ENCODE measurements at regions not wholly inside any gene's neighbourhood (a gene's known extent, or its start where the extent isn't known, plus 50 kb on each side); places are given as distances from the start of the nearest gene placed in this dataset.

DNA sequence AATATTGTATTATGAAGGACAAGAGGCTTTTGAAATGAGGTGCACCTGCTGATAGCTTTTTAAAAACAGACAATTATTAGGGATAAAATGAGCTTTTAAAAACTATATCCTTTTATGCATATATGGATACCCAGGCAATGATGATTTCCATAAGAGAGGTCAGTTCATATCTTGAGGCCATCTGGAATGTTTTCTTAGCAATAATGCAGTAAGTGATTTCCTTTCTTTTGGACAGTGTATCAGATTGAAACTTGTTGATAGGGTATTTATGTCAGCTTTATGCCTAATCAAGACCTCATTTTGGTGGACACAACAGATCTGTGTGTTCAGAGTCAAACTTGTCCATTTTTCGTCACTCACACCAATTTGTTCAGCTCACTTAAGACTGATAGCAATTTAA is 413.5 kb upstream of the WWC1 start:
- ATAC-seq (no peak), DNase-seq (no peak)
- H3K27me3 Mint-ChIP-seq: no peaks in the 10 kb centered on the region
- POLR2A ChIA-PET: no interaction called here
- H3K4me1 Mint-ChIP-seq (ENCODE audit: low read depth): no peaks in the 10 kb centered on the region
- H3K9me3 Mint-ChIP-seq: peaks cover 12% of the 10 kb centered on the region
- no peak overlapping the region for H3K27ac Mint-ChIP-seq
- no peaks in the 10 kb centered on the region for H3K36me3 Mint-ChIP-seq (ENCODE audit: low read depth)
- H3K4me3 Mint-ChIP-seq: no peak overlapping the region
- intact Hi-C loops (cut with micrococcal nuclease): no loop called here
- TF ChIP-seq, protein P1, sequence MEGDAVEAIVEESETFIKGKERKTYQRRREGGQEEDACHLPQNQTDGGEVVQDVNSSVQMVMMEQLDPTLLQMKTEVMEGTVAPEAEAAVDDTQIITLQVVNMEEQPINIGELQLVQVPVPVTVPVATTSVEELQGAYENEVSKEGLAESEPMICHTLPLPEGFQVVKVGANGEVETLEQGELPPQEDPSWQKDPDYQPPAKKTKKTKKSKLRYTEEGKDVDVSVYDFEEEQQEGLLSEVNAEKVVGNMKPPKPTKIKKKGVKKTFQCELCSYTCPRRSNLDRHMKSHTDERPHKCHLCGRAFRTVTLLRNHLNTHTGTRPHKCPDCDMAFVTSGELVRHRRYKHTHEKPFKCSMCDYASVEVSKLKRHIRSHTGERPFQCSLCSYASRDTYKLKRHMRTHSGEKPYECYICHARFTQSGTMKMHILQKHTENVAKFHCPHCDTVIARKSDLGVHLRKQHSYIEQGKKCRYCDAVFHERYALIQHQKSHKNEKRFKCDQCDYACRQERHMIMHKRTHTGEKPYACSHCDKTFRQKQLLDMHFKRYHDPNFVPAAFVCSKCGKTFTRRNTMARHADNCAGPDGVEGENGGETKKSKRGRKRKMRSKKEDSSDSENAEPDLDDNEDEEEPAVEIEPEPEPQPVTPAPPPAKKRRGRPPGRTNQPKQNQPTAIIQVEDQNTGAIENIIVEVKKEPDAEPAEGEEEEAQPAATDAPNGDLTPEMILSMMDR (IDR thresholded peaks at IDR 0.05): no peak
- CTCF ChIA-PET: no interaction called here

DNA sequence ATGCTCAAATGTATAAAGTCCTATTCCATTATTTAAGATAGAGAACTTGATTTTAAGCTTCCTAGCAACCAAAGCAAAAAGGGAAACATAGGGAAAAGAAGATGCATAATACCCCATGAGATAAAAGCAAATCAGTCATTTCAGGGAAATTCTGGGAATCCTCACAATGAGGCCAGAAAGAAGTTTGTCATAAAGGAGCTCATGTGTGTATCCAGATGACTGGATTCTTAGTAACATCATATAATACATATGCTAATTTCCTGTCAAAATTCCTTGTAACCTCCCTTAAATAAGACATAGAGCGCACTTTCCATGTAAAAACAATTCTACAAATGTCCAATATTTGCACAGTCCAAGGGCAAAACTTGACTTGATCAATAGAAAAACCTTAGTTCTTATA is 411.0 kb upstream of the WWC1 start:
- Mint-ChIP-seq H3K4me3 (no peak overlapping the region), H3K27me3 (no peaks in the 10 kb centered on the region), H3K9me3 (peaks cover 4% of the 10 kb centered on the region), H3K27ac (no peak overlapping the region), H3K4me1 (ENCODE audit: low read depth) (no peaks in the 10 kb centered on the region), H3K36me3 (ENCODE audit: low read depth) (no peaks in the 10 kb centered on the region)
- TF ChIP-seq, protein P1 (IDR thresholded peaks at IDR 0.05): no peak
- ATAC-seq (no peak), DNase-seq (no peak)
- POLR2A ChIA-PET: interaction anchor here (0.6 kb wide), 1 partner anchor 24 kb away, joined by 3 read pairs; no protein-coding TSS in a partner anchor
- intact Hi-C loops (cut with micrococcal nuclease): no loop called here
- CTCF ChIA-PET: no interaction called here

DNA sequence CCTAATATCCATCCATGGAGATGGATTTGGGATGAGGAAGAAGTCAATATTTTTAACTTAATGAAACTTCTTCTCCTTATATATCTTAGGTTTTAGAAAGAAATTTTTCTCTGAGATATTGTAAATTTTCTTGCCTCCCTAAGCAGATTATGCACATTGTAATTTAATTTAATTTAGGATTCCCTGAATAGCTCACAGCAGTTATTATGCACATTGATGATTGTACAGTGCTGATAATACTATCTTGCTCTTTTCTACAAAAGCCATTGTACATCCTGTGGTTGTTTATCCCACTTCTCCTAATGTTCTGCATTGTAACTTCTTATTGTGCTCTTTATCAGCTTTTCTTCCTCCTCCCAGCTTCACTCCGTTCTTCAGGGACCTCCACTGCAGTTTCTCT is 410.4 kb upstream of the WWC1 start:
- Mint-ChIP-seq H3K36me3 (ENCODE audit: low read depth) (no peaks in the 10 kb centered on the region), H3K4me1 (ENCODE audit: low read depth) (no peaks in the 10 kb centered on the region), H3K27me3 (no peaks in the 10 kb centered on the region), H3K9me3 (peaks cover 3% of the 10 kb centered on the region), H3K27ac (no peak overlapping the region), H3K4me3 (no peak overlapping the region)
- DNase-seq (no peak), ATAC-seq (no peak)
- ChIA-PET CTCF (no interaction called here), POLR2A (no interaction called here)
- intact Hi-C loops (cut with micrococcal nuclease): no loop called here
- TF ChIP-seq, protein P1 (IDR thresholded peaks at IDR 0.05): no peak

DNA sequence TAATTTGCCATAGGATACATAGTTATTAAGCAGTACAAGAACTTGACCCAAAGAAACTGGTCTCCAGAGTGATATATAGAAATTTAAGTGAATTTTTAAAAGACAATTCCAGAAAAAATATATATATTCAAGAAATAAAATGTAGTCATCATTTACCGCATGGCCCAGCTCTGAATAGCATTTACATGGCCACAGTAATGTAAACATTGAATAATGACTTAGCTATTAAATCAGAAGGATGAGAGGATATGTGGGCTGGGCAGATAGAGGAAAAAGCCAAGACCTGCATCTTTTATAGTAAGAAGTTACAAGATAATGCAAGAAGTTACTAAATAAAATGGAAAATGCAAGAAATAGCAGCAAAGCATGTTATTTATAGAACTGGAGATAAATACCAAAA is 405.2 kb upstream of the WWC1 start:
- TF ChIP-seq, protein P1 (IDR thresholded peaks at IDR 0.05): no peak
- H3K9me3 Mint-ChIP-seq: peaks cover 2% of the 10 kb centered on the region
- intact Hi-C loops (cut with micrococcal nuclease): no loop called here
- H3K4me1 Mint-ChIP-seq (ENCODE audit: low read depth): no peaks in the 10 kb centered on the region
- H3K27ac Mint-ChIP-seq: no peak overlapping the region
- ATAC-seq (no peak), DNase-seq (no peak)
- H3K36me3 Mint-ChIP-seq (ENCODE audit: low read depth): no peaks in the 10 kb centered on the region
- H3K27me3 Mint-ChIP-seq: no peaks in the 10 kb centered on the region
- H3K4me3 Mint-ChIP-seq: no peak overlapping the region
- POLR2A ChIA-PET: no interaction called here
- CTCF ChIA-PET: no interaction called here

DNA sequence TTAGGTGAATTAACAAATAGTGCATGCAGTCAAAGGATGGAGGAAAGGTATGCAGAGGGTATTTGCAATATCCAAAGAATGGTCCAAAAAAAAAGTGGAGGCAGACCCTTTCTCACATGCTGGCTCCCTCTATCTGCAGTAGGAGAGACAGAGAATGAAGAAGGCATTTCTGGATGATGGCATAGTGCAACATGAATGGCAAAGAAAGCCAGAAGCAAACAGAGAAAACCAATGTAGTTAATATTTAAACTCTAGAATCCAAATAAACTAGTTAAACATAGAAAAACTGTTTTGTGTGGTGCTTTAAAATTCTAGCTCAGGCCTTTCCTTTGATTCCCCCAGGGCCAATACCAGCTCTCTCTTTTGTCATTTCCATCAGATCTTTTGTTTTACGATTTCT is 403.1 kb upstream of the WWC1 start:
- TF ChIP-seq, protein P1 (IDR thresholded peaks at IDR 0.05): no peak
- H3K27me3 Mint-ChIP-seq: no peaks in the 10 kb centered on the region
- ChIA-PET CTCF (no interaction called here), POLR2A (no interaction called here)
- H3K36me3 Mint-ChIP-seq (ENCODE audit: low read depth): no peaks in the 10 kb centered on the region
- ATAC-seq (no peak), DNase-seq (no peak)
- no peak overlapping the region for H3K27ac Mint-ChIP-seq
- intact Hi-C loops (cut with micrococcal nuclease): no loop called here
- no peak overlapping the region for H3K4me3 Mint-ChIP-seq
- H3K9me3 Mint-ChIP-seq: no peaks in the 10 kb centered on the region
- H3K4me1 Mint-ChIP-seq (ENCODE audit: low read depth): no peaks in the 10 kb centered on the region

Data from activated CD8-positive, alpha-beta T cell treated with anti-CD3 and anti-CD28 coated beads for 36 hours (primary cell).